NCI-H82 treated with DMSO at 0.1 percent for 48 hours (cell line): ENCODE measurements at regions not wholly inside any gene's neighbourhood (a gene's known extent, or its start where the extent isn't known, plus 50 kb on each side); places are given as distances from the start of the nearest gene placed in this dataset.
A peak's percentile ranks its signal among the peaks of the same experiment; 100 is the strongest.

Source experiments
- DNase-seq: peaks from one replicate; lab custom pipeline; 2025; ENCODE audit not compliant: unreplicated experiment; lab: John Stamatoyannopoulos, UW

DNA sequence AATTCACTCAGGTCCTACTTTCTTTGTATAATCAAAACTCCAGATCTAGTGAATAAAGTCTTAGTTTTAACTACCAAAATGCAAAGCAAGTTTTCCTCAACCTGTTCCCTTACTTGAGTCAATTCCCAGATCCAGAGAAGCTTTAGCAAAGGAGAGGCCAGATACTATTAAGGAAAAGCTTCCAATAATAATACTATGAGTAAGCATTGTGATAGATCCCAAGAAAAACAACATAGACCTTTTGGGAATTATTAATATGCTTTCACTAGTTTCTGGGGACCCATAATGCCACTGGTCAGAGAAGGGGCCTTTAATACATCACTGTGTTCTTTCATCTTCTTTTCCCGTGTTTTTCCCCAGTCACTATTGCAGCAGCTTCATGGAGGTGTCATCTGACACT is 339.9 kb upstream of the CDIN1 start:
- DNase-seq: no peak

- DNase-seq: no peak
Measured at GRCh38 chr15:36251450-36251849, 328.0 kb upstream of the CDIN1 start.

GRCh38 chr15:36252146-36252711 is 327.2 kb upstream of the CDIN1 start:
- DNase-seq: no peak

DNA sequence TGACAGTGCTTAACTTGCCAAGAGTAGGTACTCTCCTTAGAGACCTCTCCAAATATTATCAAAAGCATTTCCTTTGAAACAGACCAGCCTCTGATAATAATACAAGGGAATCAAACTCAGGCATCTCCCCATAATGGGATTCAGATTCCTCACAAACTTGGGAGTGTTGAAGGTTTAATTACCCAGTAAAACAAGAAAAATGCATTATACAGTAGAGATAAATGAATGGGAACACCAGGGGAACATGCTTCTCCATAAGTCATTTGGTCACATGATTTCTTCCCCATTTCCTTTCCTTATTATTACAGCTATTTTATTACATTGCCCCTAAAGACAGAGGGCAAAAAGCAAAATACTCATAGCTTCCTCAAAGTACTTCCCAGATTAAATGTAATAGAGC is 325.0 kb upstream of the CDIN1 start:
- no peak for DNase-seq

GRCh38 chr15:36256404-36256807 is 323.0 kb upstream of the CDIN1 start:
- DNase-seq: no peak

- no peak for DNase-seq
Measured at GRCh38 chr15:36263666-36264065, 315.8 kb upstream of the CDIN1 start.

DNA sequence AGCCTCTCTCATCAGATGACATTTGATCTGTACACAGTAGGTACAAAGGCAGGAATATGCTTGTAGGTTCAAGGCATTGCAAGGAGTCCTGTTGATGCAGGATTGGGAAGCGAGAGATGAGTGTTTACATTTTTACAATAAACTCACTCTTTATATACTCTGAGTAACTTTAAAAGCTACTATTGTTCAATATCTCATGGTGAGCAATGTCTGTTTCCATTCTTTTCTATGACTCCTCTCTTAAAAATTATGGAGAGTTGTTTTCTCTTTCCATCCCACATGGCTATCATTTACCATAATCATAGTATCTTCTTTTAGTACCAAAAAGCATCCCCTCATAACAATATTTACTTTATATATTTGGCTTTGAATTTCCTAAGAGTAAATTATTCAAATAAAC is 314.0 kb upstream of the CDIN1 start:
- no peak for DNase-seq

GRCh38 chr15:36271048-36271447 is 308.4 kb upstream of the CDIN1 start:
- no peak for DNase-seq

- DNase-seq: no peak
Measured at GRCh38 chr15:36275656-36276055, 303.8 kb upstream of the CDIN1 start.

- DNase-seq: no peak
Measured at GRCh38 chr15:36278219-36278618, 301.2 kb upstream of the CDIN1 start.

DNA sequence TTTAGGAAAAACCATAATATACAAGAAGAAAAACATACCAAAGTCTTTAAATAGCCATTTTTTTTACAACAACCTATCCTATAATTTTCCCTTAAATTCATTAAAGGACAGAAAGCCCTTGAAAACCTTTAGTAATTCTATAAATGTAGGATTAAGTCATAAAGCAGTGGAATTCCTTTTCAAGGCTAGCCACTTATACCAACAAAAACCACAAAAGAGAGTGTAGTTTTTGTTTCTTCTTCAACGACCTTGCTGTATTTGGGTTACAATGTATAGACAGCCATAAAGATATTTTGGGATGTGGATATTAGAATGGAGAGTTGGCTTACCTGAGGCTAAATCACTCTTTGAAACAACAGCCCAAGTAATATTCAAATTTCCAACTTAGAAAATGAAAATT is 296.6 kb upstream of the CDIN1 start:
- no peak for DNase-seq

GRCh38 chr15:36284911-36285310 is 294.5 kb upstream of the CDIN1 start:
- DNase-seq: no peak

DNA sequence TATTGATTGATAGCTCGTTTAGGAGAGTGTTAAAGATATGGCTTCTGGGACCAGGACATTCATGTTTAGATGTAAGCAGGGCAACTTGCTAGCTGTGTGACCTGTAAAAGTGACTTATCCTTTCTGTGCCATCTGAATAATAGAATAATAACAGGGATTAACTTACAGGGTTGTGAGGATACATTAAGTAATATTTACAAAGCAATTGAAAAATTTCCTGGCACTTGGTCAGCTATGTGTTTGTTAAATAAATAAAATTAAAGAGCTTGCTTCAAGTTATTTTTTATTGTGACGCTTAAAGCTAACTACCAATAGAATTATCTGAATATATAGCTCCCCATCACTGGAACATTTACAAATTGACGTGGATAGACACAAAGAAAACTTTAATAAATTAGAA is 287.9 kb upstream of the CDIN1 start:
- DNase-seq: no peak

DNA sequence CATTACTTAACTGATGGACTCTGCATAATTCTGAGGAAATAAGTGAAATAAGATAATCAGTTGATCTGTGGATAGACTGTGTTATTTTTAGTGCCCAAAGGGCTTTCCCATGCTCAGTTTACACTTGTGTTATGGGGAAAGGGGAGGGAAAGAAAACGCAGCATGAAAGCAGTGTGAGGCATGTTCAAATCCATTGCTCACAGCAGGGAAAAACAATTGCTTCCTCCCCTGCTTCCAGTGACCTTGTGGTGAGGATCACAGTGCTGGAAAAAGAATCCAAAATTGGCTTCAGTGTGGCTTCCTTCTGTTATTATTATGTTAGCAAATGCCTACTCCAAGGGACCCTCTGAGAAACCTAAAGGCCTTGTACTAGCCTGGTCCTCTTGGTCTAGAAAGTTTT is 285.1 kb upstream of the CDIN1 start:
- no peak for DNase-seq

DNA sequence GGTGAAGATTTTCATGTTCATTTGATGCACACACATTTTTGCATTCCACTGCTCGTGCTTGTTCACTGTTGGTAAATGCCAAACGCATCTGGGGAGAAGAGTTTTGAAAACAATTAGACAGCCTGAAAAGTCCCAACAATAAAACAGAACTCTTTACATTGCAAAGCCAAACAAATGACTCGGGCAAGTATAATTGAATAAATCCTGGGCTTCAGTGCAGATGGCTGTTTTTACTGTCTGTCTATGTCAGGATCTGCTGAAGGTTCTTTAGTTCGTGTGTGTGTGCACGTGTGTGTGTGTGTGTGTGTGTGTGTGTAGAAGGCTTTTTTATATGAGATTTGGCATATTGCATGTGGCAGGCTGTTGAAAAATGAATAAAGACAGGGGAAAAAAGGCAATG is 277.5 kb upstream of the CDIN1 start:
- no peak for DNase-seq

DNA sequence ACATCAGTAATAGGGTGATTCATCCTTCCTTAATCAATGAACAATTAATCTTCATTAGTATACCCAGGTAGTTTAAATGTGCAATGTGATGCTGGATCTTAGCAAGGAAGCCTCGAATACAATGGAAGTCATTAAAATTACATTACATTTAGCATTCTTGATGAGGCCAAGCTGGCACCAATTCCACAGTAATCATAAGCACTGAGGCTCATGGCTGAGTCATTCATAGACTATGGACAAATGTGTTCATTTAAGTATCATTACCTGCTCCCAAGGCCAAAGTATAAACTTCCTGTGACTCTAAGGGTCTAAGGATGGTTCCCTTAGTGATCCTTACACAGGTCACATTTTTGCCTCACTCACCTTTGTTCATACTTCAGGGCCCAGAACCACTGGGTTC is 266.4 kb upstream of the CDIN1 start:
- DNase-seq: no peak

- no peak for DNase-seq
Measured at GRCh38 chr15:36313736-36314280, 265.6 kb upstream of the CDIN1 start.

DNA sequence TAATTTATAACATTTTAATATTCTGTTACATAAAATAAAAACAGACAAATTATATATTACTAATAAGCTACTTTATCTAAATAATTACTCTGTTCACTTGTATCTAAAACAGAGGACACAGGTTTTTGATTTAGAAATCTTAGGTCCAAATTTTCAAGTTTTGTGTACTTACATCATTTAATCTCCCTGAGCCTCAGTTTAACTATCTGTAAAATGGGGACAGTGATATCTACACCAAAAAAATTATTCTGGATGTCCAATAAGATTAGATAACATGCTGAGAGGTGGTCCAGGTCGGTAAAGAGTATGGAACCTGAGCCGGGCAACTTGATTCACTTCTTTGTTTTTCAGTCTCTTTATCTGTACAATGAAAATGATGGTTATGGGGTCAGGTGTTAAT is 263.8 kb upstream of the CDIN1 start:
- DNase-seq: no peak

DNA sequence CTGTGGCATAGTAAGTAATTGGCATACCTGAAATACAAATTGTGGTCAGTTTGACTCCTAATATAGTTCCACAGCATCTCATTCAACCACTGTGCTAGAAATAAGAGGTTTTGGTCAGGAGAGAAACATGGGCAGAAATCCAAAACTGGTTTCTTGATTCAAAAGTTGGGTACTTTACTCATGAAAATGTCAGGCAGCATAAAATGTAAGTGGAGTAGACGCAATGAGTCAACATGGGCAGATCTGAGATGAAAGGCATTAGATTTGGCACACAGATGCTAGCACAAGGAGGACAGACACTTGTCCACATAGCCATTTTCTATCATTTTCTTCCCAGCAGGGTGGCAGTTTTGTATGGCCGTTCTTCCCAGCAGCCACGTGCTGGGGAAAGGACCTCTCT is 255.8 kb upstream of the CDIN1 start:
- no peak for DNase-seq

GRCh38 chr15:36325206-36325605 is 254.2 kb upstream of the CDIN1 start:
- no peak for DNase-seq

DNA sequence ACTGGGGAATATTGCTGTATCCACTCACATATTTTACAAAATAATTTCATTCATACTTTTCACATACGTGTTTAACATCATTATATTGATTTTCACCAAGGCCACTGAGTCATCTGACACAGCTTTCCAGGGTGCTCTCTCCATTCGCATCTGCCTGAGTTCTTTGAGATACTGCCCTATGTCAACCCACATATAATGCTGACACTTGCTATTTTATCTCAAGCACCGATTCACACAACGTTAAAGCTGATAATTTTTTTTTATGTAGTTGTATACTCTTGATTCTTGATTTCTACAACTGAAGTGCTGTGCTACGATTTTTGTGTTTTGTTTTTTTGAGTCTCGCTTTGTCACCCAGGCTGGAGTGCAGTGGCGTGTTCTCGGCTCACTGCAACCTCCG is 249.8 kb upstream of the CDIN1 start:
- no peak for DNase-seq

DNA sequence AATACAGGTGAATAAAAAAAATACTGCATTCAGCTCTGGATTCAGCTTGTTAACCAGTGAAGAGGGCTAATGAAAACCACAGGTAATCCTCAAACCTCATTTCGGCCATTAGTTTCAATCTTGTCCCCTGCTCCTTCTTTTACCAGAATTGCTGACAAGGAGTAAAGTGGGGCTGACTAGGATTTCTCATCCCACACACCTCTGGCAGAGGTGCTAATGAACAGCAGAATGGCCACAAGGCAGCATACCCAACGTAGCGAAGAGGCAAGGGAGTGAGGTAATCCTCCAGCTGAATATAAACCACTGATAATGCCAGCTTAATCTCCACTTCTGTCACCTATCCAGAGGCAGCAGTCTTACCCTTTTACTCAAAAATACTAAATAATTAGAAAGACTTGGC is 248.8 kb upstream of the CDIN1 start:
- DNase-seq: peak; percentile 12

DNA sequence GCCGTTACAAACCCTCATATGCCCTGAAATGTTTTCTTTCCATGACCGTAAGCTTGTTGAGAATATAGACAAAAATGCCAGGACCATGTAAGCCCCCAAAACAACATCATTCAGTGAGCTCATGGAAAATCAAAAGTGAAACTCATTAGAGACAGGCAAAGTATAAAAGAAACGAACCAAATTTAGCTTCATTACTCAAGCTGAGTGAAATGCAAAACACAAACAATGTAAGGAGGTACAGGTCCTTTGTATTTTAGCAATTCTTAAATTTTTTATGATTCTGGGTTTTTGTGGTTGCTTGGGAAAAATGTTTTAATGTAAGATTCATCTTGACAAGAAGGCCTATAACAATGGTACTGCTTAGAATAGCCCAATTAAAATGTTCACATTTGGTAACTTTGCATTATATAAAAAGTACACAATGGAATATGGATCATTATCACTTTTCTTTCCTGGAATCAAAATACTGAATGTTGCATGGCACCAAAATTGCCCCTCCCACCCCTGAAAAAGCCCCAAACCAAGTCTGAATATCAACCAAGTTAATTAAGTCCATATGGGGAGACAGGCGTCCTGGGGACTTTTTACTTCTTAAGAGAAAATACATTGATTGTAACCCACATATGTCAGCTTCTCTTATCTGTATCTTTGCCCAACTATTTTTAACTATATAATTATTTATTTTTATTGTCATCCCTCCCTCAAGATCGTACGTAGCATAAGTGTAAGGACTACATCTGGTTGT is 247.7 kb upstream of the CDIN1 start:
- no peak for DNase-seq
